Stimulated activated naive CD4-positive, alpha-beta T cell treated with Interleukin-2 at 50 U/mL for 16 hours (primary cell): ENCODE measurements at regions not wholly inside any gene's neighbourhood (a gene's known extent, or its start where the extent isn't known, plus 50 kb on each side); places are given as distances from the start of the nearest gene placed in this dataset.
A peak's percentile ranks its signal among the peaks of the same experiment; 100 is the strongest.
"Not testable (repeated sequence)": the region's sequence is repeated elsewhere in the genome, so short reads cannot be mapped to it uniquely, and the experiment has no call there.

Source experiments
- DNase-seq: peaks from one replicate; lab custom pipeline; 2025; lab: John Stamatoyannopoulos, UW

DNA sequence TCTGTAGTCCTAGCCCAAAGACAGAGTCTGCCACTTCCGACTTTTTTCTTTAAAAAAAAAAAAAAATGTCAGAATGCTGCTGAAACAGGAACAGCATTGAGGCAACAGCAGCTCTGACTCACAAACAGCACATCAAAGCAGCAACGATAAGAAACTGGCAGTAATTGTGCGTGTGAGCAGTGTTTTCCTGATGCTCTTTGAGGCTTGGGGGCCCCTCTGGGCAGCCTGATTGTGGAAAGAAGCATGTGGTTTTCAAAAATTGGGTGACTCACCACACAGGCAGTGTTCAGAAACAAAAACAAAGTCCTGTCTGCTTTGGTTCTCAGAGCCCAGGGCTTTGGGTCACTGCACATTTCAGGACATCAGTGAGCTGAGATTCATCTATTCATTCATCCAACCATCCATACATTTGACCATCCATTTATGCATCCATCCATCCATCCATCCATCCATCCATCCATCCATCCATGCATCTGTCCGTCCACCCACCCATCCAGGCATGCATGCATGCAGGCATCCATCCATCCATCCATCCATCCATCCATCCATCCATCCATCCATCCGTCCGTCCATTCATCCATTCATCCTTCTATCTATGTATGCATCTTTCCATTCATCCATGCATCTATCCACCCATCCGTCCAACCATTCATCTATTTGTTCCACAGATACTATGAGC is 308.4 kb downstream of the RPLP1 start:
- peak; percentile 83 for DNase-seq

DNA sequence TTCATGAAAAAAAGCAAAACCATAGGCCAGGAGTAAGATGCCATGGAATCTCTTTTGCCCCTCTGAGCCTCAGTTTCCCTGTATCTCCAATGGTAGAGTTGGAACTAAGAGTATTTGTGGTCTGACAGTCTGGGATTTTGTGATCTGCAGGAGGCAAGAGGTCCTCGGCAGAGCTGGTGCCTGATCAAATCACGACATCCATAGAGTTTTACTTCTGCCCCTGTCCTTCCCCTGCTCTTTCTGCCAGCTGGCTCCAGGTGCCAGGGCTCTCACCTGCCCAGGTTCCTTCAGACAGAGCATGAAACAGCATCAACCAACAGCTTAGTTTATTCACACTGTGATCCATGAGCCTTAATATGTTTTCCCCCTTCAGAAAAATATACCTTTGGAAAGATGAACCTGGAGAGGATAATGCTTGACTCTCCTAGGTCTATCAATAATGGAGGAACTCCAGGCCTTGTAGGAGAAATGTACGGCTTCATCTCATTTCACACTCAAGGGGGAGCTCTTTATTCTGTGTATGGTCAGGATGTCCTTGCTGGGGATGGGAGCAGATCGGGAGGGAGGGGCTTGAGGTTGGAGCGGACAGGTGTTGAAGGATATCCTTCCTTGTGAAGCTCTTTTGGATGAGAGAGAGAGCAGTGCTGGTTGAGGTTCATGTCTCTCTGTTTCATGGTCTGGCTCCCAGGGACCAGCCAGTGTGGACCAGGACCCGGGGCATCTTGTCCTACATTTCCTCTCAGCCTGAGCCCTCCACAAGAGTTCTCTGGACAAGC is 309.9 kb downstream of the RPLP1 start:
- no peak for DNase-seq

DNA sequence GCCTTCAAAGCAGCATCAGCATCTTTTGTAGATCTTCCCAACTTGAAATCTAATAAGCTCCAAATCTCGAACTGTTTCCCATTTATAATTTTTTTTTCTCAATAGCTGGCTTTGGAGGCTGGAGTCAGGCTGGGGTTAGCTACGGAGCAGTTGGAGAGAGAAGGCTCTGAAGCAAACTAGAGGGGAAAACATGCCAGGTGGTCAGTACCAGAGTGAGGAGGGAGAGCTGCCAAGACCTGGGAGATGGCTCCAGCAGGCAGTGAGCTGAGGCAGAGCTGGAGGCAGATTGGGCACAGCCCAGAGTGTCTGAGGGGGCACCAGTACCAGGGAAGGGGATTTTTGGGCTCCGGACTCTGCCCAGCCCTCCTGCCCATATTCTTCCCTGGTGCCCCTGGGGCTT is 311.2 kb downstream of the RPLP1 start:
- DNase-seq: no peak

DNA sequence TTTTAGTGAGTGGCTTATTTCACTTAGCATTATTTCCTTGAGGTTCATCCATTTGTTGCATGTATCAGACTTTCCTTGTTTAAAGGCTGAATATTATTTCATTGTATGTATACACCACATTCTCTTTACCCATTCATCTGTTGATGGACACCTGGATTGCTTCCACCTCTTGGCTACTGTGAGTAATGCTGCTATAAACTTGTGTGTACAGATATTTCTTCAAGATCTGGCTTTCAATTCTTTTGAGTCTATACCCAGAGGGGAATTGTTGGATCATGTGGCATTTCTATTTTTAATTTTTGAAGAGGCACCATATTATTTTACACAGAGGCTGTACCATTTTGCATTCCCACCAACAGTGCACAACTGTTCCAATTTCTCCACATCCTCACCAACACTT is 313.5 kb downstream of the RPLP1 start:
- no peak for DNase-seq

DNA sequence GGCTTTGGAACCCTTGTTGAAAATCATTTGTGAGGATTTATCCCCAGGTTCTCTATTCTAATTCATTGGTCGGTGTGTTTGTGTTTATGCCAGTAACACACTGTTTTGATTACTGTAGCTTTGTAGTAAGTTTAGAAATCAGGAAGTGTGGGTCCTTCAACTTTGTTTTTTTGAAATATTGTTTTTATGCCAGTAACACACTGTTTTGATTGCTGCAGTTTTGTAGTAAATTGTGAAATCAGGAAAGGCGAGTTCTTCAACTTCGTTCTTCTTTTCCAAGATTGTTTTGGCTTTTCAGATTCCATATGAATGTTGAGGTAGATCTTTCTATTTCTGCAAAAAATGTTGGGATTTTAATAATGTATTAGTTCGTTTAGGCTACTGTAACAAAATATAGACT is 314.6 kb downstream of the RPLP1 start:
- DNase-seq: no peak

DNA sequence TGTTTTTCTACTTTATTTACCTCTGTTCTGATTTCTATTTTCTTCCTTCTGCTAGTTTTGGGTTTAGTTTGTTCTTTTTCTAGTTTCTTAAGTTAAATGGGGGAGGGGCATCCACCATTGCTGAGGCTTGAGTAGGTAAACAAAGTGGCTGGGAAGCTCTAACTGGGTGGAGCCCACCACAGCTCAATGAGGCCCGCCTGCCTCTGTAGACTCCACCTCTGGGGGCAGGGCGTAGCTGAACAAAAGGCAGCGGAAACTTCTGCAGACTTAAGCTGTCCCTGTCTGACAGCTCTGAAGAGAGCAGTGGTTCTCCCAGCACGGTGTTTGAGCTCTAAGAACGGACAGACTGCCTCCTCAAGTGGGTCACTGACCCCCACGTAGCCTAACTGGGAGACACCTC is 316.7 kb downstream of the RPLP1 start:
- DNase-seq: not testable (repeated sequence)

DNA sequence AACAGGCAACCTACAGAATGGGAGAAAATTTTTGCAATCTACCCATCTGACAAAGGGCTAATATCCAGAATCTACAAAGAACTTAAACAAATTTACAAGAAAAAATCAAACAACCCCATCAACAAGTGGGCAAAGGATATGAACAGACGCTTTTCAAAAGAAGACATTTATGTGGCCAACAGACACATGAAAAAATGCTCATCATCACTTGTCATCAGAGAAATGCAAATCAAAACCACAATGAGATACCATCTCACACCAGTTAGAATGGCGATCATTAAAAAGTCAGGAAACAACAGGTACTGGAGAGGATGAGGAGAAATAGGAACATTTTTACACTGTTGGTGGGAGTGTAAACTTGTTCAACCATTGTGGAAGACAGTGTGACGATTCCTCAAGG is 321.6 kb downstream of the RPLP1 start:
- DNase-seq: not testable (repeated sequence)

DNA sequence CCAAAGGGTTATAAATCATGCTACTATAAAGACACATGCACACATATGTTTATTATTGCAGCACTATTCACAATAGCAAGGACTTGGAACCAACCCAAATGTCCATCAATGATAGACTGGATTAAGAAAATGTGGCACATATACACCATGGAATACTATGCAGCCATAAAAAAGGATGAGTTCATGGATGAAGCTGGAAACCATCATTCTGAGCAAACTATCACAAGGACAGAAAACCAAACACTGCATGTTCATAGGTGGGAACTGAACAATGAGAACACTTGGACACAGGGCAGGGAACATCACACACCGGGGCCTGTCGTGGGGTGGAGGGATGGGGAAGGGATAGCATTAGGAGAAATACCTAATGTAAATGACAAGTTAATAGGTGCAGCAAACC is 322.1 kb downstream of the RPLP1 start:
- DNase-seq: not testable (repeated sequence)

DNA sequence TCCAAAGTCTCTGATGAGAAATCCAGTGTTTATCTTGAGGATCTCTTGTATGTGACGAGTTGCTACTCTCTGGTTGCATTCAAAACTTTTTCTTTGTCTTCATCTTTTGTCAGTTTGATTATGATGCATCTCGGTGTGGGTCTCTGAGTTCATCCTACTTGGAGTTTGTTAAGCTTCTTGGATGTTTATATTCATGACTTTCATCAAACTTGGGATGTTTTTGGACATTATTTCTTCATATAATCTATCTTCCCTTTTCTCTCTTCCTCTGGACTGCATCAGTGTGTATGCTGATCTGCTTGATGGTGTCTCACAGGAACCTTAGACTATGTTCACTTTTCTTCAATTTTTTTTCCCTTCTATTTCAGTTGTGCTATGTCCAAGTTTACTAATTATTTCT is 320.4 kb downstream of the TLE3 start:
- DNase-seq: no peak

DNA sequence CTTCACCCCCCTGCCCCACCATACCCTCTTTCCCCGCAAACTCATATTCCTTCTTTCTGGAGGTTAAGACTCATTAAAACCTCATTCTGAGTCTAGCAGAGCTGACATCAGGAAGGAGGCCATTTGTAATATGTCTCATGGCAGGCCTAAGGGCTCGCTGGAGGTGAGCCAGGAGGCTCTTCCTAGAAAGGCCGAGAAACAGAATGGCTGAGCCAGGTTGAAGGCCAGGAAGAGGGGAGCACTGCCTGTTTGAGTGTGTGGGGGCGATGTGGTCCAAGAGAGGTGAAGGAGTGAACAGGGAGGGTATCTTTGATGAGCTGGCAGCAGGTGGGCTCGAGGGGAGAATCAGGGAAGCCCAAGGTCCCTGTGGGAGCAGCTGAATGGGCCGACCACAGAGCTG is 317.3 kb downstream of the TLE3 start:
- no peak for DNase-seq

DNA sequence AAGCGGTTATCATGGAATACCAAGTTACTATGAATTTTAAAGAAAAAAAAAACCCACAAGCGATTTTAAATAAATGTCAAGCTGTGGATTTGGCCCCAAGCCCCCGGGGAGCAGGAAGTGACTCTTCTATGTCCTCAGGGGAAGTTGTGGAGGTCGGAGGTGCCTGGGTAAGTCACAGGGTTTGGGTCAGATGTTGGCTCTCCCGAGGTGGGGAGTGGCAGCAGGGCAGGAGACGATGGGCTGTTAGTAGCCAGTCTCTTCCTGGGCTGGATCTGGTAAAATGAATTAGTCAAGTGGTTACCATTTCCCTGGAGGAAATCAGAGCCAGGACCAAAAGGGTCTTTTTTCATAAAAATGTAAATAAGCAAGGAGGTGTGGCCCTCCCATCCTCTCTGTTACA is 316.7 kb downstream of the TLE3 start:
- no peak for DNase-seq

DNA sequence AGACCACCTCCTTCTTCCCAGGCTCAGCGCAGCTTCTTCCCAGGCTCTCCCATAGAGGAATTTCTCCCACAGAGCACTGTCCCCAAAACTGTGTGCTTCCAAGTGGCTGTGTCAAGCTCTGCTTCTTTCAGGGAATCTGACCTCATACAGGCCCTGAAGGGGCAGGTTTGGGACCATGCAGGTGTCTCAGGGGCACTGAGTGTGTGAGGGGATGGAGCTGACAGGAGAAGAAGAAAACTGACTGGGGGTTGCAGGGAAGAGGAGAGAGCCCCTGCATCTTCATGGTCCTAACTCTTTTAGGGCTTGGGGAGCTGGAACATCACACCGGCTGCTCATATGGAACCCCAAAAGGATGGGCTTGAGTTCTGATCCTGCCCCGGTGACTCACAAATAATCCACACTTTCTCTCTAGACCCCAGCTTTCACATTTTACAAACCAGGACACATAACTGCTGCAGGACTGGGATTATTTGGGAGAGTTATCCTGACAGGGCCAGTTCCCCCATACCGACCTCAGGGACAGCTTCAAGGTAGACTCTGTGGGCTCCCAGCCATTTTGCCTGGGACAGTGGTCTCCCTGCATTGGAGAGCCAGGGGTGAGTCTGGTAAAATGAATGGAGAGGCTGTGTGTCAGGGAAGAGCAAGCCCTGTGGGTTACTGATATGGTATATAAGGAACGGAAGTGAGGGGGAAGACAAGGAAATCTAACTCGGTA is 316.1 kb downstream of the TLE3 start:
- DNase-seq: no peak

DNA sequence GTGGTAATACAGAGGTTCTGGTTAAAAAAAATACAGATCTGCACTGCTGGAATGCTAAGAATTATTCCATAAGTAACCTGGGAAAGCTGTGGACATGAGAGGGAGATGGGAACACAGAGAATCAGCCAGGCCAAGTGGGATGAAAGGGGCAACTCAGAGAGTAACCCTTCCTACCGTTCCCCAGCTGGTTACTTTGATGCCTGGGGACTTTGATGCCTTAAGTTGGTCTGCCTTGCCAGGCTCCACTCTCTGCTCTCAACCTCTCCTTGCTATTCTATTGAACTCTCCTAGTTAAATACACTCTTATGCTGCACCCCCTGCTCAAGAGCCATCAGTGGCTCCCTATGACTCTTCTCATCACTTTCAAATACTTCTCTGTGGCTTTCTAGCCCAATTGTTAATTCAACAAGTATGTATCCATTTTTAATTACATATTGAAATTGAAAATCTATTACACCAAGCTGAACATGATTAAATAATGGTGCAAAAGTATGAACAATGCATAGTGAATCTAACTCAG is 315.5 kb downstream of the TLE3 start:
- DNase-seq: no peak

DNA sequence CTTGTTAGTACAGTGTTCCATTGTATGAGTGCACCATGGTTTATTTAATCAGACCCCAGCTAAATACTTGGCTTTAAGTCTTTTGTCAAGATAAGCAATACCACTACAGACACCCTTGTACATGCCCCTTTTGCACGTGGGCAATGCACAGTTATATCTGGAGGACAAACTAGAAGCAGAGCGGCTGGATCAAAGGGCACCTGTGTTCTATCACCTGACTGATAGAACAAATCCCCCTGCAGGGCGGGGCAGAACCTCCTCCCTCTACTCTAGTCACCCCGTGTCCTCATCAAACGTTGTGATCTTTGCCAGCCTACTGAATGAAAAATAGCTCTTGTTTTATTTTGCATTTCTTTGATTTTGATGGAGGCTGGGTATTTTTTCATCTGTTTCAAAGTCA is 314.9 kb downstream of the TLE3 start:
- no peak for DNase-seq

DNA sequence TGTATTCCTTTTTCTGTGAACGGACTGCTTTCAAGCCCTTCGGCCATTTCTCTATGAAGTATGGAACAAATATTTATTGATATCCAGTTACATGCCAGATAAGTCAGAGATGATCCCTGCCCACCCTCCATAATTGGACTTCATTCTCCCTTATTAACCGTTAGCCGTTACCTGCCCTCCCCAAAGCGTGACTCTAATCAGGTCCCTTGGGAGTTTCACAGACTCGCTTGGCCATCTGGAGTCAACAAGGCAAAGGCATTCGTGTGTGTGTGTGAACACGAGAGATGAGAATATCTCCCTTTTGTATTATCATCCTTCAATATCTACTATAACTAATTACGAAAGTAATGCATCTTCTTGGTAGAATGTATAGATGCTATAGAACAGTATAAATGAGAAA is 314.5 kb downstream of the TLE3 start:
- no peak for DNase-seq

DNA sequence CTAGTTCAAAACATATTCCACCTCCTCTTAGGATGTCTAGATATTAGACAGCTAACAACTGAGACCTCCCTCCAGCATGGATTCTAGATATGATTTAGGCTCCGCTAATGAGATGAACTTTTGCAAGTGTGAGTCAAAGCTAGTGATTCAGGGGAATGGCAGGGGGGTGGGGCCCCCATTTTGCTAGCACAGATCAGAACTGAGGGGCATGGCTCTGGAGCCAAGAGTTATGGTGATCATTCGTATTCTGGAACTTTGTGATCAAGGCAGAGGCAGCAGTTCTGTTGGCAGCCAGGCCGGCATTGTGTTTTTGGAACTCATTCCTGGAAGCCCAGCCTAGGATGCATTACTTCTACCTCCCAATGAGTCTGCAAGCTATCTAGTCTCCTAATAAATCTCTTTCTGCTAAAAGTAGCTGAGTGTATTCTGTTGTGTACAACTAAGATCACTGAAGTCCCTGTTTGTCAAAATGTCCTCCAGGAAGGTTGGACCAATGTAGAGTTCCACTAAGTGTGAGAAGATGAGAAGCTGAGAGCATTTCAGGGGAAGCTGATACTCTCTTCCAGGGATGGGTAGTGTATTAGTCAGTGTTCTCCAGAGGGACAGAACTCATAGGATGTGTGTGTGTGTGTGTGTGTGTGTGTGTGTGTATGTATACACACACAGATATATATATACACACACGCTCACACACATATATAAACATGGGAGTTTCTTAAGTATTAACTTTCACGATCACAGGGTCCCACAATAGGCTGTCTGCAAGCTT is 312.7 kb downstream of the TLE3 start:
- no peak for DNase-seq

DNA sequence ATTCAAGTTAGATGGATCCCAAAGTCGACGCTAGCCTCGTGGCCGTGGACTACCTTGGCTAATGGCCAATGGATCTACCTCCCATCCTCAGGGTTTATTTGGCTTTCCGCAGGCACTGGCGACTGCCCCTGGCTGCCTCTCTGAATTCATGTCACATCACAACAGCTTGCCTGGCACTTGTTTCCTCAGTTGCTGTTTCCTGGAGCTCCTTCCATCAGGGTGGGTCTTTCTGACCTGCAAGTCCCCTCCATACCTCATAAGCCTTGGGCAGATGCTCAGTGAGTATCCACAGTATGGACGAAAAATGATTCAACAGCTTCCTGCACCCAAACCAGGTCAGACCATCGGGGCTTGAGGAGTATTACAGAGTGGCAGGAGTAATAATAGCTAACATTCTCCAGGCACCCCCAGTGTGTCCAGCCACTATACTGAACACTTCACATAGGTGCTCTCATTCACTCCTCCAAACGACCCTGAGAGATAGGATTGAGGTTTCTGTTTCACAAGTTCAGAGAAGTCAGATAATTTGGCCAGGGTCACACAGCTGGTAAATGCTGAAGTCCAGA is 311.5 kb downstream of the TLE3 start:
- no peak for DNase-seq

DNA sequence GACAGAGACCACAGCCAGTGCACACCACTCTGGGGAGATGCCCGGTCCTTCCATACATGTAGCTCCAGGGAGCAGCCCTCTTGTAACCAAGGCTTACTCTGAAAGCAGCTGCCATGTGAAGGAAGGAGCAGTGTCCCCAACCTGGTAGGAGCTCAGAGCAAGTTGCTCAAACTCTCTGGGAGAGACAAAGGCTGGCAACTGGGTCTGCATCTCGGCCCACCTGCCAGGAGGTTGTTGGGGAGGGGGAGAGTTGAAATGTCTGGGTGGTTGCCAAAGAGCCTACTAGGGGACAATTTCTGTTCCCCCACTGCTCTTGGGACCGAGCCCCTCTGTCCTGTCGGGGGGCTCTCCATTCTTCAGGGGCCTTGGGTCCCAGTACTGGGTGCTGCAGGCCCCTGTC is 309.9 kb downstream of the TLE3 start:
- DNase-seq: no peak

DNA sequence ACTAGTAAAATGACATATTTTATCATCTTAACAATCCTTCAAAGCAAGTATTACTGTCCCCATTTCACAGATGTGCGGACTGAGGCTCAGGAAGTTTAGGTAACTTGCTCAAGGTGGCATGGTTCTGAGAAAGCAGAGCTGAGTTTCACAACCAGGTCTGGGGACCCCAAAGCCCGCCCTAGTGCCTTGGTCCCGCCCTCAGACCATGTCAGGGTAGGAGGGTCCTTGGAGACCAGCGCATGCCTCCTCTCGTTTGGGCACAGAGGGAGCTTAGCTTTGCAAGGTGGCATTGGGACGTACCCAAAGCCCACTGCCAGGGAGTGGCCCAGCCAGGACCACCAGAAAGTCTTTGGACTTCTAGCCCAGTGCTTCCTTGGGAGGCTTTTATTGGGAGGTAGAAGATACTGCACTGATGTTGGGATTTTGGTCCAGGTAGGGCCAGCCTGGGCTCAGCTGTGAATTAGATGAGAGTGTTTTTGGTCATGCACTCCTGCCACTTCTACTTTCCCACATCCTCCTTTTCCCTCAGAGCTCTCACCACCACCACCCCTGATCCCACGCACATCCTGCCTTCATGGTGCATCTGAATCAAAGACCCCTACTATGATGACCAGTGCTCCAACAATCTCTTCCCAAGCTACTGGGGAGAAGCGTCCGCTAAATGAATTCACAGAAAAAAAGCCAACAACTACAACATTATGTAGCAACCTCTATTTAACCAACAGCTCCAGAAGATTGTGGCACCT is 307.9 kb downstream of the TLE3 start:
- DNase-seq: no peak

DNA sequence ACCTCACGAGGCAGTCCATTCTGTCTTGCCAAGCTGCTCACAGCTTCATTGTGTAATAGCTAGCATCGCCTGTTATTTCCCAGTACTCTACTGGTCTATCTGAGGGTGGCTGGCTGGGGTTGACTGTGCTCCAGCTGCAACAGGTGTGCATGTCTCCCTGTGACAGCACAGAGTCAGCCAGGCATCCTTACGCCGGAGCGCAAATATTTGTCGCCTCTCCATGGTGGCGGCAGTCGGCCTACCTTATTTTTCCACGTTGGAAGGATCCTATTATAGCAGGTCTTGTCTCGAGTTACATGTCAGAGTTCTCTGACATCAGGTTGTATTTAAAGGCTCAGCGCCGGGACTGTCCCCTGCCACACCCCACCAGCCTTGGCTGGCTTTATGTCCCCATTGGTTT is 307.1 kb downstream of the TLE3 start:
- DNase-seq: no peak

DNA sequence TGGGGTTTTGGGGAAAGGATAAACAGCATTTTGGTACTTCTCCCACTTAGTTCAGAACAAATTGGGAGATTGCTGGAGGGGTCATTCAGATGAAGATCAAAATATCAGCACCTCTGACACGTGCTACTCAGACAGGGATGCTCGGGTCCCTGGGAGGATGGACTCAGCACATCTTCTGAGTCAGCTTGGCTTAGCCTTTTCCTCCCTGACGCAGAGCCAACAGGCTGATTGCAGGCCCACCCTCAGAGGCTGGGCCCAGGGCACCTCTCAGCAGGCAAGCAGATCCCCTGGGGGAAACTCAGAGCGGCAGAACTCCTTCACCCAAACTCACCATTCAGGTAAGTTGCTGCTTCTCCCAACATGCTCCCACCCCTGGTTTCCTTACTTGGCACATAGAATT is 304.9 kb downstream of the TLE3 start:
- DNase-seq: no peak
